H1 (cell line): ENCODE measurements at regions not wholly inside any gene's neighbourhood (a gene's known extent, or its start where the extent isn't known, plus 50 kb on each side); places are given as distances from the start of the nearest gene placed in this dataset.

Experiments used
- CTCF ChIA-PET: fragments of 300-600 bp; sonication (Branson Sonifier 250); formaldehyde crosslinking; loops from one replicate; lab custom pipeline; 2021; ENCODE audit not compliant: partially characterized antibody; lab: Charles Lee
- POLR2A ChIA-PET: fragments of 300-600 bp; sonication (Branson Sonifier 250); formaldehyde crosslinking; loops from one replicate; lab custom pipeline; 2021; ENCODE audit warnings: inconsistent platforms; ENCODE audit not compliant: partially characterized antibody; lab: Charles Lee
- DNase-seq, 2 experiments: peaks; one replicate each; pipeline versions ENCODE4 v3.0.0 to v3.0.0-alpha.2; 2010 to 2022; ENCODE audit warnings: low spot score in 2 of 2, low read depth in 1 of 2, mixed read lengths in 1 of 2
- FAIRE-seq: peaks from 2 replicates; lab custom pipeline; 2011; peaks lifted over from hg19 to GRCh38; lab: Jason Lieb, UNC
- H2AFZ ChIP-seq: 2 replicates; pipeline ENCODE4 v1.8.1; 2012; ENCODE audit warnings: low read length, inconsistent platforms
- H2AK5ac ChIP-seq: 2 replicates; pipeline ENCODE4 v1.6.1; 2013; ENCODE audit warnings: low read depth, low read length
- H2BK120ac ChIP-seq: replicated peaks from 2 replicates; pipeline ENCODE3; 2013; ENCODE audit warnings: low read depth, low read length, inconsistent platforms
- H2BK12ac ChIP-seq: 2 replicates; pipeline ENCODE4 v1.6.1; 2013; ENCODE audit warnings: low read depth, low read length
- H2BK15ac ChIP-seq: 2 replicates; pipeline ENCODE4 v1.6.1; 2013; ENCODE audit warnings: low read length
- H2BK20ac ChIP-seq: 2 replicates; pipeline ENCODE4 v1.6.1; 2013; ENCODE audit warnings: low read length
- H2BK5ac ChIP-seq: 2 replicates; pipeline ENCODE4 v1.6.1; 2013; ENCODE audit warnings: low read depth, low read length
- H3K14ac ChIP-seq: 2 replicates; pipeline ENCODE4 v1.6.1; 2013; ENCODE audit warnings: inconsistent platforms; ENCODE audit not compliant: insufficient read length
- H3K18ac ChIP-seq: 2 replicates; pipeline ENCODE4 v1.6.1; 2013; ENCODE audit warnings: low read length; ENCODE audit errors: extremely low read depth
- H3K23ac ChIP-seq: 2 replicates; pipeline ENCODE4 v1.6.1; 2013; ENCODE audit warnings: inconsistent platforms; ENCODE audit not compliant: insufficient read length
- H3K23me2 ChIP-seq: 2 replicates; pipeline ENCODE4 v1.6.1; 2013; ENCODE audit warnings: low read depth, low read length
- H3K27ac ChIP-seq: 2 replicates; pipeline ENCODE4 v1.6.1; 2011; ENCODE audit warnings: low read depth, low read length, inconsistent platforms
- H3K27me3 ChIP-seq, 4 experiments: replicated peaks in 1 of 4; 1 replicate in 1 of 4; 2 replicates in 3 of 4; pipeline versions ENCODE4 v1.6.1 to v1.8.1; 2011 to 2013; ENCODE audit warnings: low read length in 3 of 4, mild to moderate bottlenecking in 3 of 4, inconsistent platforms in 2 of 4, mixed read lengths in 2 of 4, moderate library complexity in 1 of 4; ENCODE audit not compliant: control insufficient read depth in 3 of 4, insufficient read depth in 3 of 4; ENCODE audit errors: extremely low read depth in 1 of 4
- H3K36me3 ChIP-seq, 4 experiments: 2 replicates each; pipeline versions ENCODE4 v1.6.1 to v1.8.1; 2011 to 2013; ENCODE audit warnings: mild to moderate bottlenecking in 4 of 4, low read length in 3 of 4, moderate library complexity in 2 of 4, control low read depth in 1 of 4, inconsistent platforms in 1 of 4; ENCODE audit not compliant: insufficient read depth in 4 of 4, control insufficient read depth in 2 of 4
- H3K4ac ChIP-seq: replicated peaks from 2 replicates; pipeline ENCODE3; 2013; ENCODE audit warnings: low read length, low read depth, mixed read lengths, inconsistent platforms; ENCODE audit not compliant: insufficient read length
- H3K4me1 ChIP-seq, 4 experiments: replicated peaks in 1 of 4; 1 replicate in 1 of 4; 2 replicates in 3 of 4; pipeline versions ENCODE4 v1.6.1 to v1.8.1; 2011 to 2013; ENCODE audit warnings: low read length in 3 of 4, inconsistent platforms in 2 of 4, mixed read lengths in 1 of 4; ENCODE audit not compliant: insufficient read depth in 4 of 4, control insufficient read depth in 3 of 4
- H3K4me2 ChIP-seq, 2 experiments: 2 replicates each; pipeline versions ENCODE4 v1.6.1 to v1.8.1; 2011 to 2013; ENCODE audit warnings: low read depth in 2 of 2, low read length in 2 of 2, control low read depth in 1 of 2, inconsistent platforms in 1 of 2, mild to moderate bottlenecking in 1 of 2; ENCODE audit not compliant: insufficient read depth in 1 of 2
- H3K4me3 ChIP-seq, 4 experiments: fragments of 200-600, 300-600 bp in 1 of 4; sonication (generic), shearing (Covaris generic), sonication (Bioruptor Twin) in 1 of 4; 2 replicates each; pipeline versions ENCODE4 v1.5.1 to v1.8.1; 2011 to 2016; ENCODE audit warnings: low read length in 4 of 4, low read depth in 3 of 4, control low read depth in 2 of 4, inconsistent platforms in 2 of 4, mild to moderate bottlenecking in 2 of 4, mixed read lengths in 1 of 4, moderate library complexity in 1 of 4; ENCODE audit not compliant: insufficient read depth in 2 of 4; ENCODE audit errors: extremely low read depth in 1 of 4
- H3K56ac ChIP-seq: replicated peaks from 2 replicates; pipeline ENCODE3; 2013; ENCODE audit warnings: low read depth, mild to moderate bottlenecking, mixed read lengths, low read length, inconsistent platforms; ENCODE audit not compliant: insufficient read length
- H3K79me1 ChIP-seq: 2 replicates; pipeline ENCODE4 v1.6.1; 2013; ENCODE audit warnings: low read depth, low read length, control low read depth
- H3K79me2 ChIP-seq, 2 experiments: 2 replicates each; pipeline versions ENCODE4 v1.6.1 to v1.8.1; 2012 to 2013; ENCODE audit warnings: low read length in 2 of 2, mild to moderate bottlenecking in 2 of 2, inconsistent platforms in 1 of 2; ENCODE audit not compliant: insufficient read depth in 2 of 2, control insufficient read depth in 1 of 2
- H3K9ac ChIP-seq, 4 experiments: replicated peaks in 1 of 4; 1 replicate in 1 of 4; 2 replicates in 3 of 4; pipeline versions ENCODE4 v1.6.1 to v1.8.1; 2011 to 2013; ENCODE audit warnings: low read depth in 3 of 4, low read length in 3 of 4, control low read depth in 2 of 4, mild to moderate bottlenecking in 2 of 4, moderate library complexity in 2 of 4, inconsistent platforms in 1 of 4; ENCODE audit errors: extremely low read depth in 1 of 4
- H3K9me3 ChIP-seq, 2 experiments: 2 replicates each; pipeline versions ENCODE4 v1.6.1 to v1.8.1; 2012 to 2013; ENCODE audit warnings: mild to moderate bottlenecking in 2 of 2, moderate library complexity in 2 of 2, control low read depth in 1 of 2, inconsistent platforms in 1 of 2, low read depth in 1 of 2, low read length in 1 of 2, mixed read lengths in 1 of 2; ENCODE audit not compliant: insufficient read depth in 2 of 2
- H4K20me1 ChIP-seq, 2 experiments: replicated peaks in 1 of 2; 2 replicates each; pipeline versions ENCODE3 to v1.8.1; 2011 to 2013; ENCODE audit warnings: inconsistent platforms in 2 of 2, low read length in 2 of 2, mild to moderate bottlenecking in 1 of 2; ENCODE audit not compliant: insufficient read depth in 2 of 2, control insufficient read depth in 1 of 2
- H4K5ac ChIP-seq: 2 replicates; pipeline ENCODE4 v1.6.1; 2013; ENCODE audit warnings: low read length, low read depth, mixed read lengths, inconsistent platforms; ENCODE audit not compliant: insufficient read length
- H4K8ac ChIP-seq: 2 replicates; pipeline ENCODE4 v1.8.0; 2013; ENCODE audit warnings: mild to moderate bottlenecking, moderate library complexity, low read length, inconsistent platforms; ENCODE audit not compliant: insufficient read depth; ENCODE audit errors: extremely low read depth
- H4K91ac ChIP-seq: replicated peaks from 2 replicates; pipeline ENCODE3; 2013; ENCODE audit warnings: low read length, mixed read lengths, inconsistent platforms; ENCODE audit not compliant: insufficient read length
- ATF3 ChIP-seq: IDR thresholded peaks from 2 replicates; pipeline ENCODE4 v1.6.1; 2011; ENCODE audit warnings: low read depth, mild to moderate bottlenecking, low read length; ENCODE audit not compliant: insufficient read depth
- CTCF ChIP-seq, 3 experiments: IDR thresholded peaks; 1 replicate in 2 of 3; 2 replicates in 1 of 3; pipeline versions ENCODE4 v1.5.1 to v1.6.1; 2011; ENCODE audit warnings: low read length in 3 of 3, mild to moderate bottlenecking in 3 of 3, inconsistent platforms in 2 of 3, low read depth in 1 of 3, moderate library complexity in 1 of 3; ENCODE audit not compliant: insufficient read depth in 1 of 3; ENCODE audit errors: control extremely low read depth in 1 of 3
- EZH2 ChIP-seq: fragments of 200-600 bp; sonication (generic); IDR thresholded peaks from 2 replicates; pipeline ENCODE4 v1.7.1; 2012; ENCODE audit warnings: low read depth, mild to moderate bottlenecking, moderate library complexity, low read length, inconsistent platforms; ENCODE audit not compliant: severe bottlenecking
- JUND ChIP-seq: IDR thresholded peaks from 2 replicates; pipeline ENCODE4 v1.6.1; 2011; ENCODE audit warnings: mild to moderate bottlenecking, improper control_type of control experiment, low read length
- POU5F1 ChIP-seq: IDR thresholded peaks from 2 replicates; pipeline ENCODE4 v1.6.1; 2011; ENCODE audit warnings: low read depth, mild to moderate bottlenecking, low read length, moderate library complexity
- SIN3A ChIP-seq, 2 experiments: IDR thresholded peaks in 1 of 2; conservative IDR thresholded peaks in 1 of 2; 2 replicates each; pipeline ENCODE4 v1.6.1; 2011 to 2012; ENCODE audit warnings: low read length in 2 of 2, improper control_type of control experiment in 1 of 2, low read depth in 1 of 2, mild to moderate bottlenecking in 1 of 2
- SIRT6 ChIP-seq: IDR thresholded peaks from one replicate; pipeline ENCODE4 v1.7.1; 2012; ENCODE audit warnings: low read length, inconsistent platforms
- SIX5 ChIP-seq: IDR thresholded peaks from 2 replicates; pipeline ENCODE4 v1.6.1; 2011; ENCODE audit warnings: mild to moderate bottlenecking, low read depth, low read length
- SUZ12 ChIP-seq: fragments of 200-600 bp; sonication (generic); IDR thresholded peaks from 2 replicates; pipeline ENCODE4 v1.6.1; 2012; ENCODE audit warnings: mild to moderate bottlenecking, inconsistent platforms, low read length, moderate library complexity, mixed read lengths
- USF2 ChIP-seq: IDR thresholded peaks from 2 replicates; pipeline ENCODE4 v1.6.1; 2011; ENCODE audit warnings: low read length, improper control_type of control experiment
- WGBS, 2 experiments: shearing (Covaris generic) in 1 of 2; methylation state at CpG; one replicate each; pipeline versions ENCODE4 v1.1.6 to v1.1.7; 2013 to 2015; ENCODE audit warnings: low lambda C conversion rate in 2 of 2, mixed read lengths in 2 of 2, inconsistent platforms in 1 of 2, low coverage in 1 of 2, missing lambda C conversion rate in 1 of 2; ENCODE audit not compliant: insufficient replicate concordance in 2 of 2, insufficient coverage in 1 of 2, insufficient read length in 1 of 2; ENCODE audit errors: extremely low coverage in 1 of 2, missing lambda C conversion rate in 1 of 2; 5-methylcytosine and 5-hydroxymethylcytosine counted together

GRCh38 chr16:17984810-17985209 is 351.7 kb downstream of the NPIPA8 start:
- H3K4me1 ChIP-seq = no peaks in the 10 kb centered on the region
- no peak overlapping the region for H3K4ac ChIP-seq
- FAIRE-seq = no peak
- no peak overlapping the region for H3K56ac ChIP-seq
- H3K4me2 ChIP-seq = no peak overlapping the region
- H2AK5ac ChIP-seq = no peak overlapping the region
- POLR2A ChIA-PET = interaction anchor here (0.6 kb wide), 1 partner anchor 30 kb away, joined by 3 read pairs; no protein-coding TSS in a partner anchor
- H4K20me1 ChIP-seq = no peaks in the 10 kb centered on the region
- DNase-seq = no peak
- CTCF ChIA-PET = interaction anchor here (3.8 kb wide), 1 partner anchor 13 kb away, joined by 12 read pairs; no protein-coding TSS in a partner anchor
- H3K27me3 ChIP-seq = no peaks in the 10 kb centered on the region
- H3K27ac ChIP-seq = no peak overlapping the region
- no peak overlapping the region for H2BK15ac ChIP-seq
- no peak overlapping the region for H2BK12ac ChIP-seq
- H2AFZ ChIP-seq = no peak overlapping the region
- H3K79me2 ChIP-seq = no peaks in the 10 kb centered on the region
- WGBS, 2 experiments = 93% methylated on average over 8 of the region's 8 CpGs; no CpG with 5 or more reads in 1 of the 2 experiments
- no peaks in the 10 kb centered on the region; the same call in 1 of the 2 replicates for H3K23me2 ChIP-seq
- no peak overlapping the region for H4K5ac ChIP-seq
- H3K9ac ChIP-seq = no peak overlapping the region
- no peak overlapping the region for H4K8ac ChIP-seq
- no peak overlapping the region for H4K91ac ChIP-seq
- no peaks in the 10 kb centered on the region for H3K36me3 ChIP-seq
- H2BK5ac ChIP-seq = no peak overlapping the region
- H3K9me3 ChIP-seq = no peaks in the 10 kb centered on the region
- no peak overlapping the region for H3K14ac ChIP-seq
- H3K23ac ChIP-seq = no peak overlapping the region
- H3K18ac ChIP-seq = no peak overlapping the region
- H2BK120ac ChIP-seq = no peak overlapping the region
- no peak overlapping the region for H2BK20ac ChIP-seq
- H3K79me1 ChIP-seq = no peaks in the 10 kb centered on the region
- H3K4me3 ChIP-seq = no peak overlapping the region
- TF ChIP-seq EZH2 (no peak), JUND (no peak), SIRT6 (no peak), CTCF (IDR thresholded peaks at IDR 0.05; ENCODE audit: control extremely low read depth in 1 of 3, insufficient read depth in 1 of 3, low read depth in 1 of 3, low read length in 3 of 3) (no peak), POU5F1 (no peak), SIN3A (conservative IDR thresholded peaks at IDR 0.05 in 1 of 2, IDR thresholded peaks at IDR 0.05 in 1 of 2; ENCODE audit: low read depth in 1 of 2, low read length in 2 of 2) (no peak), SIX5 (no peak), ATF3 (no peak), SUZ12 (no peak), USF2 (no peak)
